OCI-LY1 (cell line): ENCODE measurements at regions not wholly inside any gene's neighbourhood (a gene's known extent, or its start where the extent isn't known, plus 50 kb on each side); places are given as distances from the start of the nearest gene placed in this dataset.

Experiments used
- CTCF ChIP-seq: fragments of 200-600 bp; sonication (generic), shearing (Covaris generic); IDR thresholded peaks from 2 replicates; pipeline ENCODE4 v1.5.1; 2017; ENCODE audit warnings: mild to moderate bottlenecking, antibody characterized with exemption, low read length, moderate library complexity, mixed read lengths
- EZH2 ChIP-seq: fragments of 200-600 bp; sonication (generic), shearing (Covaris generic); IDR thresholded peaks from 2 replicates; pipeline ENCODE4 v1.8.0; 2017; ENCODE audit warnings: borderline replicate concordance, mixed run types, mild to moderate bottlenecking, antibody characterized with exemption, low read length, moderate library complexity, mixed read lengths

GRCh38 chr10:123550675-123551096 lies 115.5 kb upstream of the GPR26 start:
- no peak for TF ChIP-seq CTCF
- TF ChIP-seq EZH2 = no peak
